Colonic mucosa (tissue), 4 donors: ENCODE measurements at regions not wholly inside any gene's neighbourhood (a gene's known extent, or its start where the extent isn't known, plus 50 kb on each side); places are given as distances from the start of the nearest gene placed in this dataset.

Experiments used
- DNase-seq: peaks from one replicate; pipeline ENCODE4 v3.0.0-alpha.2; 2020
- H3K27ac ChIP-seq: fragments of 200-600 bp; one replicate; pipeline ENCODE4 v1.8.0; 2021
- H3K27me3 ChIP-seq: fragments of 200-600 bp; one replicate; pipeline ENCODE4 v1.8.0; 2021
- H3K36me3 ChIP-seq: fragments of 200-600 bp; one replicate; pipeline ENCODE4 v1.8.0; 2021
- H3K4me1 ChIP-seq: fragments of 200-600 bp; one replicate; pipeline ENCODE4 v1.8.0; 2021; ENCODE audit warnings: mild to moderate bottlenecking
- H3K4me3 ChIP-seq: fragments of 200-600 bp; one replicate; pipeline ENCODE4 v1.8.0; 2021
- H3K9ac ChIP-seq, 2 donors: one replicate each; pipeline ENCODE4 v1.7.0; 2013; ENCODE audit warnings: control low read depth in 2 of 2, low read depth in 2 of 2, low read length in 2 of 2
- H3K9me3 ChIP-seq: fragments of 200-600 bp; one replicate; pipeline ENCODE4 v1.8.0; 2021
- intact Hi-C: fragments of 100-400 bp; cut with DNase I; formaldehyde crosslinking; loops from one replicate; pipeline ENCODE4 v1.14.1; 2022
- TF ChIP-seq, protein P1 (sequence below): fragments of 200-600 bp; IDR thresholded peaks from one replicate; pipeline ENCODE4 v1.8.0; 2022; ENCODE audit warnings: antibody characterized with exemption, mild to moderate bottlenecking
- donor health status: healthy.
- donor health status: DM: no; HTN: no; CAD: no.
- donor health status: DM: no; HTN: no; CAD: no.

DNA sequence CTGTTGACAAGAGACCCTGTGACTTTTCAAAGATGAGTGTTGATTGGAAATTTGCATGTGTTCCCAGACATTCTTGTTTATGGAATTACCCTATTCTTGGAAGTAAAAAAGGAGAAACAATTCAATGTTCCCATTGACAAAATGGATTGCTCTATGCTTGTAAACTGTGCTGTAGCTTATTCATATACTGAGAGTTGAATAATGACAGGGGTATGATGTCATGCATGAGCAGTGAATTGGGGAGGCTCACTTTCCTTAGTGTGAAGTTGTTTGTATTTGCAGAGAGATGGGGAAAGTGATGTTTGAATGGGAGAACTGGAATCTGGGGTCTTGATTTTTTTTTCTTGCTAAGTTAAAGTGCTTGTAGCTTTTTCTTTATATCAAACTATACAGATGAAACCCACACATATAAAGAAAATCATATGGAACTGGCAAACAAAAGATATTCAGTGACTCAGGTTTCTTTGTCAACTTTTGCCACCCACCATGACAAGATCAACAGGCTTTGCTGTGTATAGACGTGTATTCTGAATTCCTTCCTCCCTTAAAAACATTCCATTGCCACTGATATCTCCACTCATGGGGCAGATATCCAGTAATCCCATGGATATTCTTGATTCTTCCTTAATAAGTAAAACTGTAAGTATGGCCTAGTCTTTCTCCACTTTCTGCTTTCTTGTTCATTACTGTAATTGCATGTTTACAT, 97.8 kb upstream of the JAG1 start:
- H3K4me3 ChIP-seq = no peak overlapping the region
- H3K27ac ChIP-seq = no peak overlapping the region
- no peak overlapping the region for H3K9ac ChIP-seq
- H3K27me3 ChIP-seq = no peaks in the 10 kb centered on the region
- no peaks in the 10 kb centered on the region for H3K36me3 ChIP-seq
- intact Hi-C loops = no loop called here
- no peak for DNase-seq
- TF ChIP-seq, protein P1, sequence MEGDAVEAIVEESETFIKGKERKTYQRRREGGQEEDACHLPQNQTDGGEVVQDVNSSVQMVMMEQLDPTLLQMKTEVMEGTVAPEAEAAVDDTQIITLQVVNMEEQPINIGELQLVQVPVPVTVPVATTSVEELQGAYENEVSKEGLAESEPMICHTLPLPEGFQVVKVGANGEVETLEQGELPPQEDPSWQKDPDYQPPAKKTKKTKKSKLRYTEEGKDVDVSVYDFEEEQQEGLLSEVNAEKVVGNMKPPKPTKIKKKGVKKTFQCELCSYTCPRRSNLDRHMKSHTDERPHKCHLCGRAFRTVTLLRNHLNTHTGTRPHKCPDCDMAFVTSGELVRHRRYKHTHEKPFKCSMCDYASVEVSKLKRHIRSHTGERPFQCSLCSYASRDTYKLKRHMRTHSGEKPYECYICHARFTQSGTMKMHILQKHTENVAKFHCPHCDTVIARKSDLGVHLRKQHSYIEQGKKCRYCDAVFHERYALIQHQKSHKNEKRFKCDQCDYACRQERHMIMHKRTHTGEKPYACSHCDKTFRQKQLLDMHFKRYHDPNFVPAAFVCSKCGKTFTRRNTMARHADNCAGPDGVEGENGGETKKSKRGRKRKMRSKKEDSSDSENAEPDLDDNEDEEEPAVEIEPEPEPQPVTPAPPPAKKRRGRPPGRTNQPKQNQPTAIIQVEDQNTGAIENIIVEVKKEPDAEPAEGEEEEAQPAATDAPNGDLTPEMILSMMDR = no peak
- H3K9me3 ChIP-seq = no peaks in the 10 kb centered on the region
- H3K4me1 ChIP-seq = no peaks in the 10 kb centered on the region

DNA sequence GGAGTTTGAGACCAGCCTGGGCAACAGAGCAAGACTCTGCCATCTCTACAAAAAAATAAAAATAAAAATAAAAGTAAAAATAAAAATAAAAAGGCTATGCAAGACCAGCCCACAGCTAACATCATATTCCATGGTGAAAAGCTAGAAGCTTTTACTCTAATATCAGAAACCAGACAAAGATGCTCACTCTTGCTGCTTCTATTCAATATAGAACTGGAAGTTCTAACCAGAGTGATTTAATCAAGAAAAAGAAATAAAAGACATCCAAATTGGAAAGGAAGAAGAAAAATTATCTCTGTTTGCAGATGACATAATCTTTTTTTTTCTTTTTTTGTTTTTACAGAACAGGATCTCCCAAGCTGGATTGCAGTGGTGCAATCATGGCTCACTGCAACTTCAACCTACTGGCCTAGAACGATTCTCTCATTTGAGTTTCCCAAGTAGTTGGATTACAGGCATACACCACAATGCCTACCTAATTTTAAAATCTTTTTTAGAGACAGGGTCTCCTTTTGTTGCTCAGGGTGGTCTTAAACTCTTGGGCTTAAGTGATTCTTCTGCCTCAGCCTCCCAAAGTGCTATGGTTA, 100.7 kb upstream of the JAG1 start:
- H3K4me1 ChIP-seq = no peaks in the 10 kb centered on the region
- TF ChIP-seq, protein P1 = no peak
- no peak for DNase-seq

DNA sequence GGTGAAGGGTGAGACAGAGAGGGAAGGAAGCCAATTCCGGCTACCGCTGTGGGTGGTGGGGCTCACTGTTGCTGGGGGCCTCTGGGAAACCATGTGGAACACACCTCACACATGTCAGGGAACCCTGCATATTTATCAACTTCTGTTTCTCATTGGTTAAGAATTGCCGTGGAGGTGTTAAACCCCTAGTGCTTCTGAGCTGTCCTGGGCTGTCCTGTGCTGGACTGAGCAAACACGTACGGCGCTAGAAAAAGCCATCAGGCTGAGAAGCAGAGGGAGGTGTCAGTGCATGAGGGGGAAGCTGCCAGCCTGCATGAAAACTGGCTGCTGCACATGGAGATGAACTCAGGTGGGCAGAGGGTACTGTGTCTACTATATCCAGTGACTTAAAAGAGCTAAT, 103.9 kb upstream of the JAG1 start:
- TF ChIP-seq, protein P1 = no peak
- intact Hi-C loops = no loop called here
- Histone ChIP-seq H3K27ac (no peak overlapping the region), H3K4me3 (no peak overlapping the region), H3K36me3 (no peaks in the 10 kb centered on the region), H3K9ac (no peak overlapping the region), H3K9me3 (no peaks in the 10 kb centered on the region), H3K4me1 (no peaks in the 10 kb centered on the region), H3K27me3 (no peaks in the 10 kb centered on the region)
- no peak for DNase-seq

More for the DNA sequence above, 100.7 kb upstream of the JAG1 start:
- H3K27me3 ChIP-seq = no peaks in the 10 kb centered on the region
- no peaks in the 10 kb centered on the region for H3K9me3 ChIP-seq
- no peak overlapping the region for H3K4me3 ChIP-seq
- no peak overlapping the region for H3K27ac ChIP-seq
- H3K9ac ChIP-seq = no peak overlapping the region
- H3K36me3 ChIP-seq = no peaks in the 10 kb centered on the region
- intact Hi-C loops = no loop called here

DNA sequence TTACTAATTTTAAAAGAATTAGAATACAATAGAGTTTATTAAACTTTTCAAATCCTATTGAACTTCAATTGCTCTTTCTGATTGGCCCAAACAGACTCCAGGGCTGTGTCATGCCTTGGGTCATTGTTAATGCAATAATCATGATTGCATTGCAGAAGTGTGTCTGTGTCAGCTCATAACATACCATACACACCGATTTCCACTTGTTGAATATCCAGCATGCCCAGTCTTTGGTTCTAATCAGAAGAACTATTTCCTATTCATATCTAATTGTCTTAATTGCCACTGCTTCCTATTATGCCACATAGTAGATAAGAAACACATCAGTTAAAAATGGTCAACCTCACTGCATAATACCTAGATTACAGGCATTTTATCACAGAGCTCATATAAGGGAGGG, 106.1 kb upstream of the JAG1 start:
- no peaks in the 10 kb centered on the region for H3K27me3 ChIP-seq
- intact Hi-C loops = no loop called here
- no peak overlapping the region for H3K4me3 ChIP-seq
- no peaks in the 10 kb centered on the region for H3K9me3 ChIP-seq
- TF ChIP-seq, protein P1 = no peak
- no peaks in the 10 kb centered on the region for H3K36me3 ChIP-seq
- no peak for DNase-seq
- H3K27ac ChIP-seq = no peak overlapping the region
- H3K9ac ChIP-seq = no peak overlapping the region
- no peaks in the 10 kb centered on the region for H3K4me1 ChIP-seq

DNA sequence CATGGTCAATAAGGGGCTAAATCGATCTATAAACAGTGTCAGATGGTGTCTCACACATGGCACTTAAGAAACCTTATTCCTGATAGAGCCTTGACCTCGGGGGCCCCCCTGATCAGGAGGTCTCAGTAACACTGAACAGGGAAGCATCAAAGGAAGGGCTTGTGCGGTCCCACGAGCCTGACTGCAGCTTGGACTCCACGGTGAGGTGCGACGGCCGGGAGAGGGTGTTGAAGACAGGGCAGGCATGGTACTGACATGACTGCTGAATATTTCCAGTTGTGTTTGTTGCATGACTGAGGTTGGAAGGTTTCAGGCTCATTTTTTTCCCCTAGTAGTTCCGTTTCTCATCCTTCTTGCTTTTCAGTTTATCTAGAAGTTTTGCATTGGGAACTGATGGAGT, 107.1 kb upstream of the JAG1 start:
- intact Hi-C loops = no loop called here
- Histone ChIP-seq H3K4me3 (no peak overlapping the region), H3K9ac (no peak overlapping the region), H3K9me3 (no peaks in the 10 kb centered on the region), H3K4me1 (no peaks in the 10 kb centered on the region), H3K27me3 (no peaks in the 10 kb centered on the region), H3K27ac (no peak overlapping the region), H3K36me3 (no peaks in the 10 kb centered on the region)
- DNase-seq = no peak
- TF ChIP-seq, protein P1 = no peak
